ENCODE measurements at regions not wholly inside any gene's neighbourhood (a gene's known extent, or its start where the extent isn't known, plus 50 kb on each side); places are given as distances from the start of the nearest gene placed in this dataset.

GRCh38 chr16:86300746-86301481 lies 209.4 kb upstream of the FOXF1 start:
- ChIA-PET CTCF (no interaction called here), POLR2A (no interaction called here), RAD21 (ENCODE audit: low non-redundant PET in 1 of 2, low total read pairs in 2 of 2, uncharacterized antibody in 2 of 2, unreplicated experiment in 2 of 2) (no interaction called here)
- Histone ChIP-seq H3K27ac (ENCODE audit: low read depth, low read length) (no peak overlapping the region), H3K4me3 (replicated peaks in 1 of 2; ENCODE audit: low read depth in 1 of 2, low read length in 2 of 2) (no peak overlapping the region), H3K9me3 (ENCODE audit: control insufficient read depth in 1 of 2, insufficient read depth in 1 of 2, low read depth in 1 of 2, low read length in 2 of 2) (no peaks in the 10 kb centered on the region), H3K4me2 (ENCODE audit: low read length) (no peak overlapping the region), H3K79me2 (ENCODE audit: insufficient read depth, low read length) (no peaks in the 10 kb centered on the region), H2AFZ (ENCODE audit: low read depth, low read length, poor library complexity, severe bottlenecking) (no peak overlapping the region), H3K9ac (ENCODE audit: low read length) (no peak overlapping the region), H3K27me3 (ENCODE audit: insufficient read depth, low read length) (peaks cover 35% of the 10 kb centered on the region; the same call in 1 of the 2 replicates), H3K36me3 (ENCODE audit: control insufficient read depth in 1 of 2, insufficient read depth in 2 of 2, low read length in 2 of 2) (no peaks in the 10 kb centered on the region), H3K4me1 (ENCODE audit: control insufficient read depth in 1 of 2, insufficient read depth in 2 of 2, low read length in 2 of 2) (no peaks in the 10 kb centered on the region), H4K20me1 (ENCODE audit: insufficient read depth) (no peaks in the 10 kb centered on the region), H3K9me2 (ENCODE audit: insufficient read depth) (no peaks in the 10 kb centered on the region)
- ATAC-seq = no peak
- no peak for DNase-seq (ENCODE audit: low read depth, low spot score)
- BruUV-seq (replicated peaks) = no TSS peak
- intact Hi-C loops (cut with micrococcal nuclease) = no loop called here
- TF ChIP-seq TCF7L2 (IDR thresholded peaks at IDR 0.05; ENCODE audit: borderline replicate concordance, extremely low read depth, insufficient read depth, insufficient read length) = no peak
- no peak for TF ChIP-seq ZNF274 (IDR thresholded peaks at IDR 0.05; ENCODE audit: low read depth, low read length)
- TF ChIP-seq ZFX (IDR thresholded peaks at IDR 0.05) = no peak
- TF ChIP-seq RAD21 (IDR thresholded peaks at IDR 0.05; ENCODE audit: low read depth) = no peak
- no peak for TF ChIP-seq ELF1 (IDR thresholded peaks at IDR 0.05; ENCODE audit: borderline replicate concordance, low read depth)
- TF ChIP-seq, protein P1, sequence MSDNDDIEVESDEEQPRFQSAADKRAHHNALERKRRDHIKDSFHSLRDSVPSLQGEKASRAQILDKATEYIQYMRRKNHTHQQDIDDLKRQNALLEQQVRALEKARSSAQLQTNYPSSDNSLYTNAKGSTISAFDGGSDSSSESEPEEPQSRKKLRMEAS (IDR thresholded peaks at IDR 0.05) = no peak
- TF ChIP-seq POLR2AphosphoS5 (IDR thresholded peaks at IDR 0.05; ENCODE audit: low read depth, low read length) = no peak
- TF ChIP-seq POLR2A (IDR thresholded peaks at IDR 0.05; ENCODE audit: borderline replicate concordance, extremely low read depth, insufficient read depth, insufficient read length) = no peak
- no peak for TF ChIP-seq REST (IDR thresholded peaks at IDR 0.05; ENCODE audit: low read depth)
- no peak for TF ChIP-seq CEBPB (IDR thresholded peaks at IDR 0.05; ENCODE audit: low read depth)
- no peak for TF ChIP-seq EZH2phosphoT487 (IDR thresholded peaks at IDR 0.05; ENCODE audit: borderline replicate concordance)
- no peak for TF ChIP-seq ZBTB33 (IDR thresholded peaks at IDR 0.05; ENCODE audit: extremely low read depth, insufficient replicate concordance, low read length)
- TF ChIP-seq YY1 (IDR thresholded peaks at IDR 0.05; ENCODE audit: extremely low read depth, insufficient replicate concordance, low read depth, low read length) = no peak
- no peak for TF ChIP-seq FOSL1 (IDR thresholded peaks at IDR 0.05; ENCODE audit: low read depth)
- no peak for TF ChIP-seq JUND (IDR thresholded peaks at IDR 0.05)
- TF ChIP-seq ATF3 (IDR thresholded peaks at IDR 0.05) = no peak
- TF ChIP-seq EGR1 (IDR thresholded peaks at IDR 0.05; ENCODE audit: low read depth) = no peak
- TF ChIP-seq CTCF (IDR thresholded peaks at IDR 0.05 in 2 of 3, conservative IDR thresholded peaks at IDR 0.05 in 1 of 3; ENCODE audit: borderline replicate concordance in 1 of 3, insufficient read depth in 1 of 3, low read depth in 2 of 3, low read length in 2 of 3) = no peak
